Peyer's patch (tissue), 4 donors: ENCODE measurements at regions not wholly inside any gene's neighbourhood (a gene's known extent, or its start where the extent isn't known, plus 50 kb on each side); places are given as distances from the start of the nearest gene placed in this dataset.
A peak's percentile ranks its signal among the peaks of the same experiment; 100 is the strongest.

Experiments
- DNase-seq, 3 donors: peaks; one replicate each; pipeline ENCODE4 v3.0.0-alpha.2; 2017 to 2019
- H3K27ac ChIP-seq, 4 donors: fragments of 200-600 bp; sonication (generic); one replicate each; pipeline ENCODE4 v1.5.1; 2016 to 2019
- H3K27me3 ChIP-seq, 2 donors: fragments of 200-600 bp; sonication (generic); one replicate each; pipeline ENCODE4 v1.5.1; 2019
- H3K36me3 ChIP-seq, 3 donors: fragments of 200-600 bp; sonication (generic); one replicate each; pipeline ENCODE4 v1.5.1; 2016 to 2019
- H3K4me1 ChIP-seq, 4 donors: fragments of 200-600 bp; sonication (generic); one replicate each; pipeline ENCODE4 v1.5.1; 2016 to 2019
- H3K4me3 ChIP-seq, 4 donors: fragments of 200-600 bp; sonication (generic); 1 replicate in 3 of 4; 2 replicates in 1 of 4; pipeline ENCODE4 v1.5.1; 2016 to 2019; ENCODE audit warnings: mild to moderate bottlenecking in 1 of 4
- H3K9me3 ChIP-seq, 4 donors: fragments of 200-600 bp; sonication (generic); one replicate each; pipeline ENCODE4 v1.5.1; 2016 to 2019; ENCODE audit warnings: mild to moderate bottlenecking in 1 of 4
- POLR2A ChIP-seq, 2 donors: fragments of 450-650 bp; IDR thresholded peaks; one replicate each; pipeline ENCODE4 v1.5.1; 2017; ENCODE audit warnings: antibody characterized with exemption in 2 of 2, mild to moderate bottlenecking in 2 of 2, moderate library complexity in 2 of 2
- TF ChIP-seq, protein P1 (sequence below), 6 experiments: fragments of 450-650 bp in 4 of 6; fragments of 200-600 bp in 2 of 6; sonication (generic) in 1 of 6; IDR thresholded peaks; one replicate each; pipeline ENCODE4 v1.5.1; 2017 to 2019; ENCODE audit warnings: antibody characterized with exemption in 6 of 6, mild to moderate bottlenecking in 3 of 6, moderate library complexity in 1 of 6

DNA sequence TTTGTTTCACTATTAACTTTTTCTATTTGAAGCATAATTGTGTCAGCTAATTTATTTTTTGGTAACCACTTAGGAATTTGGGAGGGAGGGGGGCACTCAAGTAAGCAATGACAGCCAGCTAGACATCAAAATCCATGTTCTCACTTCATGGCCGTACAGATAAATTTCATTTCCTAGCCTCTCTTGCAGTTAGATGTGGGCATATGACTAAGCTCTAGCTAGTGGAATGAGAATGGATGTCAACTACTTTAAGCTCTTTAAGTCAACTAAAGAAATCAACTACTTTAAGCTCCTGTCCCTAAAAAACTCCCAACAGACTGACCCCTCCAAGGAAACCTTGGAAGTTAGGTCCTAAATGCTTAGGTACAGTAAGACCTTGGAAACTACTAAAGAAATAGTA is 92.0 kb downstream of the KCNRG start:
- TF ChIP-seq POLR2A (IDR thresholded peaks at IDR 0.05) = no peak
- TF ChIP-seq, protein P1, sequence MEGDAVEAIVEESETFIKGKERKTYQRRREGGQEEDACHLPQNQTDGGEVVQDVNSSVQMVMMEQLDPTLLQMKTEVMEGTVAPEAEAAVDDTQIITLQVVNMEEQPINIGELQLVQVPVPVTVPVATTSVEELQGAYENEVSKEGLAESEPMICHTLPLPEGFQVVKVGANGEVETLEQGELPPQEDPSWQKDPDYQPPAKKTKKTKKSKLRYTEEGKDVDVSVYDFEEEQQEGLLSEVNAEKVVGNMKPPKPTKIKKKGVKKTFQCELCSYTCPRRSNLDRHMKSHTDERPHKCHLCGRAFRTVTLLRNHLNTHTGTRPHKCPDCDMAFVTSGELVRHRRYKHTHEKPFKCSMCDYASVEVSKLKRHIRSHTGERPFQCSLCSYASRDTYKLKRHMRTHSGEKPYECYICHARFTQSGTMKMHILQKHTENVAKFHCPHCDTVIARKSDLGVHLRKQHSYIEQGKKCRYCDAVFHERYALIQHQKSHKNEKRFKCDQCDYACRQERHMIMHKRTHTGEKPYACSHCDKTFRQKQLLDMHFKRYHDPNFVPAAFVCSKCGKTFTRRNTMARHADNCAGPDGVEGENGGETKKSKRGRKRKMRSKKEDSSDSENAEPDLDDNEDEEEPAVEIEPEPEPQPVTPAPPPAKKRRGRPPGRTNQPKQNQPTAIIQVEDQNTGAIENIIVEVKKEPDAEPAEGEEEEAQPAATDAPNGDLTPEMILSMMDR (IDR thresholded peaks at IDR 0.05) = no peak
- no peak for DNase-seq
- Histone ChIP-seq H3K4me1 (peaks cover 0 to 5% (median 0%) of the 10 kb centered on the region in 4 donors), H3K36me3 (no peaks in the 10 kb centered on the region), H3K27ac (peak overlapping the region in 2 of 4 donors; percentile 41 to 59), H3K4me3 (no peak overlapping the region), H3K9me3 (no peaks in the 10 kb centered on the region), H3K27me3 (no peaks in the 10 kb centered on the region)

GRCh38 chr13:50114961-50115360 is 99.7 kb downstream of the KCNRG start:
- Histone ChIP-seq H3K36me3 (no peaks in the 10 kb centered on the region), H3K4me3 (no peak overlapping the region), H3K4me1 (peaks cover 0 to 4% (median 0%) of the 10 kb centered on the region in 4 donors), H3K9me3 (no peaks in the 10 kb centered on the region), H3K27me3 (no peaks in the 10 kb centered on the region), H3K27ac (no peak overlapping the region)
- no peak for DNase-seq
- TF ChIP-seq, protein P1 (IDR thresholded peaks at IDR 0.05) = no peak
- no peak for TF ChIP-seq POLR2A (IDR thresholded peaks at IDR 0.05)

DNA sequence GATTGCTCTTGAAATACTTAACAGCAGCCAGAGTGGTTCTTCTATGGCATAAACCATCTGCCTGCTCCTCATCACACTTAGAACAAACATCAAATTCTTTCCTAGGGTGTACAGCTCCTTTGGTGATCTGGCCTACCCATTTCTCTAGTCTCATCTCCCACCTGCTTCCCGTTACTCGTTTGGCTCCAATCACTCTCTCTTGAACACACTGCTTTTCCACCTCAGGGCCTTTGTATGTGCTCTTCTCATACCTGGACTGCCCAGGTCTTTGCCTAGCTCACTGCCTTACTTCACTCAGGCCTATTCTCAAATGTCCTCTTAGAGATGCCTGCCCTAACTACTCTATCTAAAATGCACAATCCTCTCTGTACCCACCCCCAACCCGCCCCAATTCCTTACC is 100.5 kb downstream of the KCNRG start:
- no peaks in the 10 kb centered on the region for H3K9me3 ChIP-seq
- no peak overlapping the region for H3K4me3 ChIP-seq
- DNase-seq = no peak
- peaks cover 0 to 4% (median 0%) of the 10 kb centered on the region in 4 donors for H3K4me1 ChIP-seq
- H3K36me3 ChIP-seq = no peaks in the 10 kb centered on the region
- no peaks in the 10 kb centered on the region for H3K27me3 ChIP-seq
- TF ChIP-seq, protein P1 (IDR thresholded peaks at IDR 0.05) = no peak
- TF ChIP-seq POLR2A (IDR thresholded peaks at IDR 0.05) = no peak
- no peak overlapping the region for H3K27ac ChIP-seq

- no peaks in the 10 kb centered on the region for H3K9me3 ChIP-seq
- H3K4me3 ChIP-seq = no peak overlapping the region
- H3K27ac ChIP-seq = no peak overlapping the region
- H3K36me3 ChIP-seq = peaks cover 0 to under 1% (median 0%) of the 10 kb centered on the region in 3 donors
- no peaks in the 10 kb centered on the region for H3K27me3 ChIP-seq
- TF ChIP-seq POLR2A (IDR thresholded peaks at IDR 0.05) = no peak
- TF ChIP-seq, protein P1 (IDR thresholded peaks at IDR 0.05) = no peak
- H3K4me1 ChIP-seq = peaks cover 0 to 4% (median 1%) of the 10 kb centered on the region in 4 donors
- no peak for DNase-seq
Observed at GRCh38 chr13:50116430-50116973, 101.3 kb downstream of the KCNRG start.

DNA sequence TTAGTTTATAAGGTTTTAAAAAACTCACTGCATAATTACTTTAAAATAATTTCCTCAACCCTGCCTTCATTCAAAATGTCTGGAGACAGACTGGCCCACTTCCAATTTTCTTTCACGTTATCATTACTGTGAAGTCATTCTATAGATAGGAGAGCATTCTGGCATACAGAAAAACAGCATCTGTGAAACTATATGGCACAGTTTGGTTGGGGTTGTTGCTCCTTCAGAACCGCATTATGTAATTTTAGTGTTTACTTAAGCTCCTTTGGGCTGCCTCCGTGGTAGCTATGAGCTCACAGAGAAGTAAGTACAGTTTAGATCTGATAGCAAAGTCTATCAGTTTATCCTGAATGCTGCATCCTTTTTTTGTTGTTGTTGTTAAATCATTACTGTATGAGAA is 104.3 kb downstream of the KCNRG start:
- Histone ChIP-seq H3K4me1 (peaks cover 0 to 23% (median 10%) of the 10 kb centered on the region in 4 donors), H3K36me3 (peaks cover 0 to 4% (median 0%) of the 10 kb centered on the region in 3 donors), H3K27me3 (no peaks in the 10 kb centered on the region), H3K9me3 (no peaks in the 10 kb centered on the region), H3K27ac (no peak overlapping the region), H3K4me3 (no peak overlapping the region)
- TF ChIP-seq POLR2A (IDR thresholded peaks at IDR 0.05) = no peak
- TF ChIP-seq, protein P1 (IDR thresholded peaks at IDR 0.05) = no peak
- no peak for DNase-seq
